ENCODE measurements at regions not wholly inside any gene's neighbourhood (a gene's known extent, or its start where the extent isn't known, plus 50 kb on each side); places are given as distances from the start of the nearest gene placed in this dataset.

DNA sequence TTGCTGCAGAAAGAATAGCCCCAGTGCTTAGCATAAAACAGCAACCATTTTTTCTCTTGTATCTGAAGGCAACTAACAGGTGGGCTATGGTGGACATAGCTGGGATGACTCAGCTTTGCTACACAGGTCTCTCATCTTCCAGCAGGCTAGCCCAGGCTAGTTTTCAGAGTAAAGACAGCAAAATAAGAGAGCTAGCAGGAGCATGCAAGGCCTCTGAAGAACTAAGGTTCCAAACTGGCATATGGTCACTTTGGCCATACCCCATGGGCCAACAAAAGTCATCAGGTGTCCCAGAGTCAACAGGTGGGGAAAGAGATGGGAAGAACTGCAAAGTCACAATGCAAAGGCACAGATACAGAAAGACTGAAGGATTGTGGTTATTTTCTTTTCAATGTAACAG lies 571.6 kb upstream of the MGMT start:
- no peaks in the 10 kb centered on the region for H3K9me3 ChIP-seq (replicated peaks; ENCODE audit: control insufficient read depth, insufficient read depth, low read depth, low read length)
- no peaks in the 10 kb centered on the region for H3K4me1 ChIP-seq (replicated peaks in 1 of 2; ENCODE audit: control insufficient read depth in 2 of 2, insufficient read depth in 2 of 2, low read length in 2 of 2)
- ChIA-PET CTCF (ENCODE audit: low intra/inter-chr PET ratio) (no interaction called here), POLR2A (no interaction called here)
- no peak overlapping the region for H3K9ac ChIP-seq (ENCODE audit: insufficient read depth in 1 of 2, low read depth in 2 of 2, low read length in 2 of 2)
- H4K20me1 ChIP-seq (replicated peaks; ENCODE audit: control insufficient read depth, insufficient read depth, low read length), result no peaks in the 10 kb centered on the region
- TF ChIP-seq ZNF263 (CRISPR knock-in tag; IDR thresholded peaks at IDR 0.05; ENCODE audit: borderline replicate concordance), result no peak
- TF ChIP-seq, protein P1, sequence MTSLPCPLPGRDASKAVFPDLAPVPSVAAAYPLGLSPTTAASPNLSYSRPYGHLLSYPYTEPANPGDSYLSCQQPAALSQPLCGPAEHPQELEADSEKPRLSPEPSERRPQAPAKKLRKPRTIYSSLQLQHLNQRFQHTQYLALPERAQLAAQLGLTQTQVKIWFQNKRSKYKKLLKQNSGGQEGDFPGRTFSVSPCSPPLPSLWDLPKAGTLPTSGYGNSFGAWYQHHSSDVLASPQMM (CRISPR knock-in tag; IDR thresholded peaks at IDR 0.05), result no peak
- BruUV-seq (replicated peaks), result no TSS peak
- H3K36me3 ChIP-seq (ENCODE audit: control insufficient read depth, insufficient read depth, low read length), result no peaks in the 10 kb centered on the region
- no peak overlapping the region for H2AFZ ChIP-seq (ENCODE audit: low read depth, low read length)
- no peak for ATAC-seq
- H3K9me1 ChIP-seq (ENCODE audit: control insufficient read depth, insufficient read depth, low read length), result no peaks in the 10 kb centered on the region
- H3K4me2 ChIP-seq (ENCODE audit: insufficient read depth, low read length), result no peak overlapping the region
- DNase-seq (ENCODE audit: extremely low read depth in 1 of 4, low spot score in 3 of 4), result no peak
- peaks cover 3 to 10% of the 10 kb centered on the region in 2 experiments; a peak in 3 of 5 replicates for H3K27me3 ChIP-seq (ENCODE audit: control insufficient read depth in 2 of 2, insufficient read depth in 2 of 2, low read length in 2 of 2)
- intact Hi-C loops (cut with micrococcal nuclease), result no loop called here
- in situ Hi-C loops (cut with MboI), result no loop called here
- FAIRE-seq, result no peak
- H3K27ac ChIP-seq (ENCODE audit: extremely low read depth, low read depth, low read length), result no peak overlapping the region
- no peak overlapping the region for H3K4me3 ChIP-seq
- no peaks in the 10 kb centered on the region for H3K79me2 ChIP-seq (ENCODE audit: control insufficient read depth, insufficient read depth, low read length)

GRCh38 chr10:128896116-128896795 lies 570.8 kb upstream of the MGMT start:
- POLR2A ChIA-PET, result no interaction called here
- Histone ChIP-seq H3K4me1 (replicated peaks in 1 of 2; ENCODE audit: control insufficient read depth in 2 of 2, insufficient read depth in 2 of 2, low read length in 2 of 2) (no peaks in the 10 kb centered on the region), H3K4me2 (ENCODE audit: insufficient read depth, low read length) (no peak overlapping the region), H3K9me1 (ENCODE audit: control insufficient read depth, insufficient read depth, low read length) (no peaks in the 10 kb centered on the region), H3K27me3 (ENCODE audit: control insufficient read depth in 2 of 2, insufficient read depth in 2 of 2, low read length in 2 of 2) (peaks cover 3 to 15% of the 10 kb centered on the region in 2 experiments; a peak in 3 of 5 replicates), H3K36me3 (ENCODE audit: control insufficient read depth, insufficient read depth, low read length) (no peaks in the 10 kb centered on the region), H3K4me3 (no peak overlapping the region), H3K9me3 (replicated peaks; ENCODE audit: control insufficient read depth, insufficient read depth, low read depth, low read length) (no peaks in the 10 kb centered on the region), H2AFZ (ENCODE audit: low read depth, low read length) (no peak overlapping the region), H3K9ac (ENCODE audit: insufficient read depth in 1 of 2, low read depth in 2 of 2, low read length in 2 of 2) (no peak overlapping the region), H3K27ac (ENCODE audit: extremely low read depth, low read depth, low read length) (no peak overlapping the region), H3K79me2 (ENCODE audit: control insufficient read depth, insufficient read depth, low read length) (no peaks in the 10 kb centered on the region), H4K20me1 (replicated peaks; ENCODE audit: control insufficient read depth, insufficient read depth, low read length) (no peaks in the 10 kb centered on the region)
- DNase-seq (ENCODE audit: extremely low read depth in 1 of 4, low spot score in 3 of 4) (no peak), ATAC-seq (no peak), FAIRE-seq (no peak)
- in situ Hi-C loops (cut with MboI) (no loop called here), intact Hi-C loops (cut with micrococcal nuclease) (no loop called here)
- CTCF ChIA-PET (ENCODE audit: low intra/inter-chr PET ratio), result no interaction called here
- WGBS (ENCODE audit: insufficient coverage, low coverage, missing lambda C conversion rate), result 1% methylated on average over 8 of the region's 9 CpGs
- TF ChIP-seq POLR2G (IDR thresholded peaks at IDR 0.05; ENCODE audit: low read depth, low read length) (no peak), STAT5A (IDR thresholded peaks at IDR 0.05; ENCODE audit: borderline replicate concordance, low read length) (no peak), ZNF140 (CRISPR knock-in tag; IDR thresholded peaks at IDR 0.05) (no peak), ZNF232 (CRISPR knock-in tag; IDR thresholded peaks at IDR 0.05) (no peak), HLTF (IDR thresholded peaks at IDR 0.05) (no peak)
- no TSS peak for BruUV-seq (replicated peaks)

Data from K562 (cell line).